ENCODE measurements at regions not wholly inside any gene's neighbourhood (a gene's known extent, or its start where the extent isn't known, plus 50 kb on each side); places are given as distances from the start of the nearest gene placed in this dataset.

DNA sequence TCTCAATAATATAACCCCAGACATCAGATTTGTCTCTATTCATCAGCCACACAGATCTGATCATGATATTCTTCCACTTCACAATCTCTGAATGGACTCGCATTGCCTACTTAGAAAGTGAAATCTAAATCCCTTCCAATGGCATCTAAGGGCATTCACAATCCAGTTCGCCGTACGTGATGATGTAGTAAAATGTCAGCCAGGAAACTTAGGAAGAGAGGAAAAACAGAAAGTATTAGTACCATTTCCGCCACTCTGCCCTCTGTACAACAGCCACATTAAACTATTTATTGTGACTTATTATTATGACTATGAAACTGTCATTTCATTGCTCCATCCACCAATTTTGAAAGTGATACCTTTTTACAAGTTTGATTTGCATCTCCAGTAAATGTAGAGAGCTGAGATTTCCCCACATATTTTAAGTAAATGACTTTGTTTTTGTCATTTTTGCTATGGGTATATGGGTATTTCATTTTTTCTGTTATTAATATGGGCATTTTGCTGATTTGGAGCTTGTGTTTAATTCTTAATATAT lies 69.4 kb upstream of the SMIM36 start (continued):
- TF ChIP-seq, protein P1, sequence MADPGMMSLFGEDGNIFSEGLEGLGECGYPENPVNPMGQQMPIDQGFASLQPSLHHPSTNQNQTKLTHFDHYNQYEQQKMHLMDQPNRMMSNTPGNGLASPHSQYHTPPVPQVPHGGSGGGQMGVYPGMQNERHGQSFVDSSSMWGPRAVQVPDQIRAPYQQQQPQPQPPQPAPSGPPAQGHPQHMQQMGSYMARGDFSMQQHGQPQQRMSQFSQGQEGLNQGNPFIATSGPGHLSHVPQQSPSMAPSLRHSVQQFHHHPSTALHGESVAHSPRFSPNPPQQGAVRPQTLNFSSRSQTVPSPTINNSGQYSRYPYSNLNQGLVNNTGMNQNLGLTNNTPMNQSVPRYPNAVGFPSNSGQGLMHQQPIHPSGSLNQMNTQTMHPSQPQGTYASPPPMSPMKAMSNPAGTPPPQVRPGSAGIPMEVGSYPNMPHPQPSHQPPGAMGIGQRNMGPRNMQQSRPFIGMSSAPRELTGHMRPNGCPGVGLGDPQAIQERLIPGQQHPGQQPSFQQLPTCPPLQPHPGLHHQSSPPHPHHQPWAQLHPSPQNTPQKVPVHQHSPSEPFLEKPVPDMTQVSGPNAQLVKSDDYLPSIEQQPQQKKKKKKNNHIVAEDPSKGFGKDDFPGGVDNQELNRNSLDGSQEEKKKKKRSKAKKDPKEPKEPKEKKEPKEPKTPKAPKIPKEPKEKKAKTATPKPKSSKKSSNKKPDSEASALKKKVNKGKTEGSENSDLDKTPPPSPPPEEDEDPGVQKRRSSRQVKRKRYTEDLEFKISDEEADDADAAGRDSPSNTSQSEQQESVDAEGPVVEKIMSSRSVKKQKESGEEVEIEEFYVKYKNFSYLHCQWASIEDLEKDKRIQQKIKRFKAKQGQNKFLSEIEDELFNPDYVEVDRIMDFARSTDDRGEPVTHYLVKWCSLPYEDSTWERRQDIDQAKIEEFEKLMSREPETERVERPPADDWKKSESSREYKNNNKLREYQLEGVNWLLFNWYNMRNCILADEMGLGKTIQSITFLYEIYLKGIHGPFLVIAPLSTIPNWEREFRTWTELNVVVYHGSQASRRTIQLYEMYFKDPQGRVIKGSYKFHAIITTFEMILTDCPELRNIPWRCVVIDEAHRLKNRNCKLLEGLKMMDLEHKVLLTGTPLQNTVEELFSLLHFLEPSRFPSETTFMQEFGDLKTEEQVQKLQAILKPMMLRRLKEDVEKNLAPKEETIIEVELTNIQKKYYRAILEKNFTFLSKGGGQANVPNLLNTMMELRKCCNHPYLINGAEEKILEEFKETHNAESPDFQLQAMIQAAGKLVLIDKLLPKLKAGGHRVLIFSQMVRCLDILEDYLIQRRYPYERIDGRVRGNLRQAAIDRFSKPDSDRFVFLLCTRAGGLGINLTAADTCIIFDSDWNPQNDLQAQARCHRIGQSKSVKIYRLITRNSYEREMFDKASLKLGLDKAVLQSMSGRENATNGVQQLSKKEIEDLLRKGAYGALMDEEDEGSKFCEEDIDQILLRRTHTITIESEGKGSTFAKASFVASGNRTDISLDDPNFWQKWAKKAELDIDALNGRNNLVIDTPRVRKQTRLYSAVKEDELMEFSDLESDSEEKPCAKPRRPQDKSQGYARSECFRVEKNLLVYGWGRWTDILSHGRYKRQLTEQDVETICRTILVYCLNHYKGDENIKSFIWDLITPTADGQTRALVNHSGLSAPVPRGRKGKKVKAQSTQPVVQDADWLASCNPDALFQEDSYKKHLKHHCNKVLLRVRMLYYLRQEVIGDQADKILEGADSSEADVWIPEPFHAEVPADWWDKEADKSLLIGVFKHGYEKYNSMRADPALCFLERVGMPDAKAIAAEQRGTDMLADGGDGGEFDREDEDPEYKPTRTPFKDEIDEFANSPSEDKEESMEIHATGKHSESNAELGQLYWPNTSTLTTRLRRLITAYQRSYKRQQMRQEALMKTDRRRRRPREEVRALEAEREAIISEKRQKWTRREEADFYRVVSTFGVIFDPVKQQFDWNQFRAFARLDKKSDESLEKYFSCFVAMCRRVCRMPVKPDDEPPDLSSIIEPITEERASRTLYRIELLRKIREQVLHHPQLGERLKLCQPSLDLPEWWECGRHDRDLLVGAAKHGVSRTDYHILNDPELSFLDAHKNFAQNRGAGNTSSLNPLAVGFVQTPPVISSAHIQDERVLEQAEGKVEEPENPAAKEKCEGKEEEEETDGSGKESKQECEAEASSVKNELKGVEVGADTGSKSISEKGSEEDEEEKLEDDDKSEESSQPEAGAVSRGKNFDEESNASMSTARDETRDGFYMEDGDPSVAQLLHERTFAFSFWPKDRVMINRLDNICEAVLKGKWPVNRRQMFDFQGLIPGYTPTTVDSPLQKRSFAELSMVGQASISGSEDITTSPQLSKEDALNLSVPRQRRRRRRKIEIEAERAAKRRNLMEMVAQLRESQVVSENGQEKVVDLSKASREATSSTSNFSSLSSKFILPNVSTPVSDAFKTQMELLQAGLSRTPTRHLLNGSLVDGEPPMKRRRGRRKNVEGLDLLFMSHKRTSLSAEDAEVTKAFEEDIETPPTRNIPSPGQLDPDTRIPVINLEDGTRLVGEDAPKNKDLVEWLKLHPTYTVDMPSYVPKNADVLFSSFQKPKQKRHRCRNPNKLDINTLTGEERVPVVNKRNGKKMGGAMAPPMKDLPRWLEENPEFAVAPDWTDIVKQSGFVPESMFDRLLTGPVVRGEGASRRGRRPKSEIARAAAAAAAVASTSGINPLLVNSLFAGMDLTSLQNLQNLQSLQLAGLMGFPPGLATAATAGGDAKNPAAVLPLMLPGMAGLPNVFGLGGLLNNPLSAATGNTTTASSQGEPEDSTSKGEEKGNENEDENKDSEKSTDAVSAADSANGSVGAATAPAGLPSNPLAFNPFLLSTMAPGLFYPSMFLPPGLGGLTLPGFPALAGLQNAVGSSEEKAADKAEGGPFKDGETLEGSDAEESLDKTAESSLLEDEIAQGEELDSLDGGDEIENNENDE (IDR thresholded peaks at IDR 0.05; ENCODE audit: insufficient replicate concordance, low read length) = no peak
- TF ChIP-seq HDAC6 (IDR thresholded peaks at IDR 0.05; ENCODE audit: low read depth, low read length) = no peak

Measured in H1 (cell line).